Endothelial cell of umbilical vein (primary cell): ENCODE measurements at regions not wholly inside any gene's neighbourhood (a gene's known extent, or its start where the extent isn't known, plus 50 kb on each side); places are given as distances from the start of the nearest gene placed in this dataset.

Experiments used
- BruUV-seq: library from RNA; stranded (reverse); fragments of 400-500 nt; replicated peaks from 2 replicates; lab custom pipeline; 2021; lab: Mats Ljungman, UMichigan
- CTCF ChIA-PET: fragments of 300-600, 350-600 bp; sonication (Branson Sonifier 250); formaldehyde crosslinking; loops from one replicate; lab custom pipeline; 2021; ENCODE audit warnings: antibody characterized with exemption, inconsistent platforms; lab: Charles Lee
- POLR2A ChIA-PET: fragments of 300-600, 350-600 bp; sonication (Branson Sonifier 250); formaldehyde crosslinking; loops from one replicate; lab custom pipeline; 2021; ENCODE audit warnings: antibody characterized with exemption, inconsistent platforms; lab: Charles Lee
- DNase-seq: peaks from one replicate; pipeline ENCODE4 v3.0.0-alpha.2; 2011; ENCODE audit warnings: low read depth, low spot score
- FAIRE-seq: peaks from 2 replicates; lab custom pipeline; 2011; peaks lifted over from hg19 to GRCh38; lab: Jason Lieb, UNC
- H2AFZ ChIP-seq: 2 replicates; pipeline ENCODE4 v1.6.0; 2012; ENCODE audit warnings: low read depth, low read length, control low read depth, inconsistent platforms
- H3K27ac ChIP-seq: 2 replicates; pipeline ENCODE4 v1.5.1; 2011; ENCODE audit warnings: low read depth, mild to moderate bottlenecking, control low read depth, low read length, moderate library complexity; ENCODE audit not compliant: insufficient read depth
- H3K27me3 ChIP-seq, 2 experiments: 2 replicates each; pipeline versions ENCODE4 v1.6.0 to v1.6.1; 2011; ENCODE audit warnings: low read length in 2 of 2, mixed read lengths in 1 of 2; ENCODE audit not compliant: control insufficient read depth in 2 of 2, insufficient read depth in 2 of 2
- H3K36me3 ChIP-seq, 2 experiments: 2 replicates in 1 of 2; 3 replicates in 1 of 2; pipeline ENCODE4 v1.5.1; 2011; ENCODE audit warnings: low read length in 2 of 2, mild to moderate bottlenecking in 1 of 2, moderate library complexity in 1 of 2; ENCODE audit not compliant: control insufficient read depth in 2 of 2, insufficient read depth in 2 of 2; ENCODE audit errors: extremely low read depth in 1 of 2
- H3K4me1 ChIP-seq: 3 replicates; pipeline ENCODE4 v1.5.1; 2011; ENCODE audit warnings: mild to moderate bottlenecking, low read length; ENCODE audit not compliant: control insufficient read depth, insufficient read depth; ENCODE audit errors: extremely low read depth
- H3K4me2 ChIP-seq: 2 replicates; pipeline ENCODE4 v1.6.1; 2011; ENCODE audit warnings: low read length, control low read depth, mixed read lengths; ENCODE audit not compliant: insufficient read depth
- H3K4me3 ChIP-seq, 3 experiments: fragments of 200-600 bp in 1 of 3; sonication (generic), shearing (Covaris generic) in 1 of 3; replicated peaks in 1 of 3; 2 replicates each; pipeline ENCODE4 v1.5.1; 2011 to 2016; ENCODE audit warnings: control low read depth in 3 of 3, low read length in 3 of 3, mild to moderate bottlenecking in 2 of 3, inconsistent platforms in 1 of 3, low read depth in 1 of 3, moderate library complexity in 1 of 3; ENCODE audit not compliant: insufficient read depth in 1 of 3
- H3K79me2 ChIP-seq: 2 replicates; pipeline ENCODE4 v1.6.0; 2012; ENCODE audit warnings: low read length, inconsistent platforms; ENCODE audit not compliant: control insufficient read depth, insufficient read depth
- H3K9ac ChIP-seq: replicated peaks from 2 replicates; pipeline ENCODE3; 2011; ENCODE audit warnings: low read length, control low read depth; ENCODE audit not compliant: insufficient read depth; ENCODE audit errors: extremely low read depth
- H3K9me1 ChIP-seq: replicated peaks from 3 replicates; pipeline ENCODE4 v1.6.0; 2011; ENCODE audit warnings: mild to moderate bottlenecking, low read length; ENCODE audit not compliant: control insufficient read depth, insufficient read depth; ENCODE audit errors: extremely low read depth
- H3K9me3 ChIP-seq: replicated peaks from 2 replicates; pipeline ENCODE4 v1.5.1; 2012; ENCODE audit warnings: low read length, inconsistent platforms; ENCODE audit not compliant: control insufficient read depth, insufficient read depth
- H4K20me1 ChIP-seq: replicated peaks from 2 replicates; pipeline ENCODE3; 2011; ENCODE audit warnings: mild to moderate bottlenecking, low read length; ENCODE audit not compliant: control insufficient read depth, insufficient read depth; ENCODE audit errors: extremely low read depth
- EZH2 ChIP-seq: IDR thresholded peaks from 2 replicates; pipeline ENCODE4 v1.6.1; 2012; ENCODE audit warnings: borderline replicate concordance, low read depth, mild to moderate bottlenecking, moderate library complexity, low read length, inconsistent platforms; ENCODE audit not compliant: severe bottlenecking
- FOS ChIP-seq: IDR thresholded peaks from 2 replicates; pipeline ENCODE4 v1.6.1; 2011; ENCODE audit warnings: mild to moderate bottlenecking, low read length, moderate library complexity, borderline replicate concordance; ENCODE audit not compliant: insufficient read depth
- MYC ChIP-seq: IDR thresholded peaks from one replicate; pipeline ENCODE4 v1.6.1; 2011; ENCODE audit warnings: mild to moderate bottlenecking, low read depth, low read length
- POLR2A ChIP-seq: IDR thresholded peaks from 2 replicates; pipeline ENCODE4 v1.6.1; 2012; ENCODE audit warnings: low read depth, mild to moderate bottlenecking, control low read depth, low read length
- dilution Hi-C: fragments of 300-500 bp; cut with MboI; formaldehyde crosslinking; loops from one replicate; pipeline ENCODE4 v1.15.0; 2019; ENCODE audit warnings: low sequenced_read_pairs; ENCODE audit not compliant: extremely low pct_ligation_motif_present
- intact Hi-C: fragments of 100-400 bp; cut with micrococcal nuclease; formaldehyde crosslinking; loops from one replicate; pipeline ENCODE4 v1.10.0; 2022
- TF ChIP-seq, protein P1 (sequence below), 2 donors: IDR thresholded peaks; 1 replicate in 1 of 2; 2 replicates in 1 of 2; pipeline ENCODE4 v1.5.1; 2011; ENCODE audit warnings: low read length in 2 of 2, mild to moderate bottlenecking in 2 of 2, moderate library complexity in 2 of 2, control low read depth in 1 of 2, inconsistent platforms in 1 of 2, low read depth in 1 of 2; ENCODE audit not compliant: insufficient read depth in 1 of 2; ENCODE audit errors: extremely low read depth in 1 of 2
- TF ChIP-seq, protein P2 (sequence below): IDR thresholded peaks from 2 replicates; pipeline ENCODE4 v1.6.1; 2011; ENCODE audit not compliant: insufficient read depth, insufficient read length

GRCh38 chr11:71311176-71311925 lies 59.0 kb upstream of the SHANK2 start:
- FAIRE-seq: no peak

More at GRCh38 chr11:71311176-71311925, 59.0 kb upstream of the SHANK2 start:
- Histone ChIP-seq H3K4me3 (no peak overlapping the region), H2AFZ (no peak overlapping the region), H3K79me2 (no peaks in the 10 kb centered on the region), H3K9me1 (no peaks in the 10 kb centered on the region), H3K27me3 (no peaks in the 10 kb centered on the region), H4K20me1 (no peaks in the 10 kb centered on the region), H3K27ac (no peak overlapping the region), H3K9me3 (no peaks in the 10 kb centered on the region), H3K9ac (no peak overlapping the region), H3K4me1 (no peaks in the 10 kb centered on the region), H3K4me2 (no peak overlapping the region), H3K36me3 (no peaks in the 10 kb centered on the region)
- DNase-seq: no peak
- dilution Hi-C loops (no loop called here), intact Hi-C loops (no loop called here)
- ChIA-PET CTCF (no interaction called here), POLR2A (no interaction called here)
- no TSS peak for BruUV-seq
- TF ChIP-seq FOS: no peak
- TF ChIP-seq, protein P1, sequence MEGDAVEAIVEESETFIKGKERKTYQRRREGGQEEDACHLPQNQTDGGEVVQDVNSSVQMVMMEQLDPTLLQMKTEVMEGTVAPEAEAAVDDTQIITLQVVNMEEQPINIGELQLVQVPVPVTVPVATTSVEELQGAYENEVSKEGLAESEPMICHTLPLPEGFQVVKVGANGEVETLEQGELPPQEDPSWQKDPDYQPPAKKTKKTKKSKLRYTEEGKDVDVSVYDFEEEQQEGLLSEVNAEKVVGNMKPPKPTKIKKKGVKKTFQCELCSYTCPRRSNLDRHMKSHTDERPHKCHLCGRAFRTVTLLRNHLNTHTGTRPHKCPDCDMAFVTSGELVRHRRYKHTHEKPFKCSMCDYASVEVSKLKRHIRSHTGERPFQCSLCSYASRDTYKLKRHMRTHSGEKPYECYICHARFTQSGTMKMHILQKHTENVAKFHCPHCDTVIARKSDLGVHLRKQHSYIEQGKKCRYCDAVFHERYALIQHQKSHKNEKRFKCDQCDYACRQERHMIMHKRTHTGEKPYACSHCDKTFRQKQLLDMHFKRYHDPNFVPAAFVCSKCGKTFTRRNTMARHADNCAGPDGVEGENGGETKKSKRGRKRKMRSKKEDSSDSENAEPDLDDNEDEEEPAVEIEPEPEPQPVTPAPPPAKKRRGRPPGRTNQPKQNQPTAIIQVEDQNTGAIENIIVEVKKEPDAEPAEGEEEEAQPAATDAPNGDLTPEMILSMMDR (IDR thresholded peaks at IDR 0.05; ENCODE audit: extremely low read depth in 1 of 2, insufficient read depth in 1 of 2, low read depth in 1 of 2, low read length in 2 of 2): no peak
- TF ChIP-seq EZH2: no peak
- no peak for TF ChIP-seq POLR2A
- TF ChIP-seq, protein P2, sequence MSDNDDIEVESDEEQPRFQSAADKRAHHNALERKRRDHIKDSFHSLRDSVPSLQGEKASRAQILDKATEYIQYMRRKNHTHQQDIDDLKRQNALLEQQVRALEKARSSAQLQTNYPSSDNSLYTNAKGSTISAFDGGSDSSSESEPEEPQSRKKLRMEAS: no peak
- no peak for TF ChIP-seq MYC
